Mesenchymal stem cell (in vitro differentiated cells and primary cell): ENCODE measurements at regions not wholly inside any gene's neighbourhood (a gene's known extent, or its start where the extent isn't known, plus 50 kb on each side); places are given as distances from the start of the nearest gene placed in this dataset.

Source experiments
- DNase-seq: peaks from one replicate; pipeline ENCODE4 v3.0.0-alpha.2; 2013
- H2AFZ ChIP-seq: one replicate; pipeline ENCODE4 v1.6.1; 2013; ENCODE audit warnings: low read depth, mild to moderate bottlenecking, control low read depth, inconsistent platforms, low read length, moderate library complexity
- H2AK5ac ChIP-seq: 2 replicates; pipeline ENCODE4 v1.6.1; 2013; ENCODE audit warnings: low read length, moderate library complexity, mild to moderate bottlenecking, inconsistent platforms; ENCODE audit not compliant: severe bottlenecking
- H2BK120ac ChIP-seq: one replicate; pipeline ENCODE4 v1.6.1; 2013; ENCODE audit warnings: low read depth, mild to moderate bottlenecking, inconsistent platforms, low read length, moderate library complexity
- H2BK12ac ChIP-seq, 2 experiments: one replicate each; pipeline ENCODE4 v1.6.1; 2013; ENCODE audit warnings: inconsistent platforms in 2 of 2, low read length in 2 of 2, mild to moderate bottlenecking in 2 of 2, moderate library complexity in 2 of 2, control low read depth in 1 of 2
- H2BK15ac ChIP-seq: one replicate; pipeline ENCODE4 v1.6.1; 2013; ENCODE audit warnings: mild to moderate bottlenecking, low read depth, inconsistent platforms; ENCODE audit not compliant: poor library complexity, severe bottlenecking
- H2BK5ac ChIP-seq: 2 replicates; pipeline ENCODE4 v1.6.1; 2013; ENCODE audit warnings: low read depth, mild to moderate bottlenecking, low read length, control low read depth, inconsistent platforms; ENCODE audit not compliant: poor library complexity, severe bottlenecking
- H3K14ac ChIP-seq, 2 experiments: one replicate each; pipeline ENCODE4 v1.6.1; 2013; ENCODE audit warnings: inconsistent platforms in 2 of 2, low read length in 2 of 2, control low read depth in 1 of 2, mild to moderate bottlenecking in 1 of 2, moderate library complexity in 1 of 2
- H3K18ac ChIP-seq, 2 experiments: one replicate each; pipeline ENCODE4 v1.6.1; 2013; ENCODE audit warnings: inconsistent platforms in 2 of 2, low read length in 2 of 2, control low read depth in 1 of 2, low read depth in 1 of 2, mild to moderate bottlenecking in 1 of 2
- H3K23ac ChIP-seq, 2 experiments: one replicate each; pipeline ENCODE4 v1.6.1; 2013; ENCODE audit warnings: inconsistent platforms in 2 of 2, low read length in 2 of 2, mild to moderate bottlenecking in 2 of 2, moderate library complexity in 2 of 2, control low read depth in 1 of 2
- H3K27ac ChIP-seq: 2 replicates; pipeline ENCODE4 v1.5.1; 2013; ENCODE audit warnings: mild to moderate bottlenecking, moderate library complexity, low read length, control low read depth, inconsistent platforms; ENCODE audit not compliant: poor library complexity, severe bottlenecking
- H3K27me3 ChIP-seq, 2 experiments: 2 replicates each; pipeline versions ENCODE4 v1.6.1 to v1.7.0; 2013; ENCODE audit warnings: low read length in 2 of 2, mild to moderate bottlenecking in 2 of 2, moderate library complexity in 2 of 2, control low read depth in 1 of 2, inconsistent platforms in 1 of 2; ENCODE audit not compliant: control insufficient read depth in 1 of 2, insufficient read depth in 1 of 2
- H3K36me3 ChIP-seq, 2 experiments: 2 replicates each; pipeline versions ENCODE4 v1.6.1 to v1.7.0; 2013; ENCODE audit warnings: low read length in 2 of 2, control low read depth in 1 of 2, inconsistent platforms in 1 of 2, low read depth in 1 of 2, mild to moderate bottlenecking in 1 of 2; ENCODE audit not compliant: insufficient read depth in 2 of 2, control insufficient read depth in 1 of 2
- H3K4ac ChIP-seq, 2 experiments: one replicate each; pipeline ENCODE4 v1.6.1; 2013; ENCODE audit warnings: inconsistent platforms in 2 of 2, low read length in 2 of 2, mild to moderate bottlenecking in 2 of 2, moderate library complexity in 2 of 2, control low read depth in 1 of 2, low read depth in 1 of 2
- H3K4me1 ChIP-seq: 2 replicates; pipeline ENCODE4 v1.6.1; 2013; ENCODE audit warnings: low read depth, low read length, control low read depth; ENCODE audit not compliant: control insufficient read depth, insufficient read depth
- H3K4me2 ChIP-seq: 2 replicates; pipeline ENCODE4 v1.6.1; 2013; ENCODE audit warnings: low read length, mild to moderate bottlenecking, inconsistent platforms; ENCODE audit not compliant: poor library complexity, severe bottlenecking
- H3K4me3 ChIP-seq, 2 experiments: 2 replicates each; pipeline versions ENCODE4 v1.5.1 to v1.7.0; 2013; ENCODE audit warnings: low read length in 2 of 2, mild to moderate bottlenecking in 2 of 2, control low read depth in 1 of 2, low read depth in 1 of 2; ENCODE audit not compliant: insufficient read depth in 1 of 2
- H3K79me1 ChIP-seq: replicated peaks from 2 replicates; pipeline ENCODE4 v1.6.1; 2013; ENCODE audit warnings: mild to moderate bottlenecking, control low read depth, low read length, inconsistent platforms; ENCODE audit not compliant: poor library complexity, severe bottlenecking
- H3K9ac ChIP-seq: 2 replicates; pipeline ENCODE4 v1.7.0; 2013; ENCODE audit warnings: mild to moderate bottlenecking, low read length, moderate library complexity
- H3K9me3 ChIP-seq: 2 replicates; pipeline ENCODE4 v1.7.0; 2013; ENCODE audit warnings: mild to moderate bottlenecking, low read length; ENCODE audit not compliant: control insufficient read depth
- H4K8ac ChIP-seq: one replicate; pipeline ENCODE4 v1.6.1; 2013; ENCODE audit warnings: inconsistent platforms, mild to moderate bottlenecking, low read length, moderate library complexity
- H4K91ac ChIP-seq: one replicate; pipeline ENCODE4 v1.6.1; 2013; ENCODE audit warnings: mild to moderate bottlenecking, low read length, inconsistent platforms
- WGBS: methylation state at CpG from one replicate; pipeline ENCODE4 v1.1.7; 2013; ENCODE audit warnings: mixed read lengths; 5-methylcytosine and 5-hydroxymethylcytosine counted together

DNA sequence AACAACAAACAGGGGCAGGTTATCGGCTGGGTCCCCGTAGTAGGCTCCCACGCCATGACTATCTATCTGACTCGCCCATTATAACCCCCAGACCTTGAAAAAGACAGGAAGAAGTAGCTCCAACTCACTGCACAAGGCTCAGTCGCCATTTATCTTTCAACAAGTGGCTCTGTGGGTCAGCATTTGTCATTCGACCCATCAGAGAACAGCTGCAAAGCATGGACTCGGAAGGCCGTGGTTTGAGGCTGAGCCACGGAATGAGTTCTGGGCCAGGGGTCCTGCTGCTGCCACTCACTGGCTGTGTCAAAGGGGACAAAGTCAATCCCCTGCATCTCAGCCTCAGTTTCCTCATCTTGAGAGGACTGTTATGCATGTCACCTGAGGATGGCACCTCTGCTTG lies 131.0 kb downstream of the DMRTA2 start:
- no peaks in the 10 kb centered on the region for H3K9me3 ChIP-seq
- no peak overlapping the region for H3K18ac ChIP-seq
- 65% methylated on average over 9 of the region's 9 CpGs for WGBS
- no peaks in the 10 kb centered on the region for H3K79me1 ChIP-seq
- H2BK12ac ChIP-seq = no peak overlapping the region
- no peak overlapping the region for H3K23ac ChIP-seq
- no peak overlapping the region for H3K9ac ChIP-seq
- H3K4me2 ChIP-seq = no peak overlapping the region
- H2AFZ ChIP-seq = no peak overlapping the region
- no peak overlapping the region for H3K27ac ChIP-seq
- H2BK15ac ChIP-seq = no peak overlapping the region
- no peak overlapping the region for H2BK5ac ChIP-seq
- no peak for DNase-seq
- H4K91ac ChIP-seq = no peak overlapping the region
- H3K4me3 ChIP-seq = no peak overlapping the region
- no peaks in the 10 kb centered on the region for H3K36me3 ChIP-seq
- H2BK120ac ChIP-seq = no peak overlapping the region
- no peak overlapping the region for H2AK5ac ChIP-seq
- no peak overlapping the region for H3K4ac ChIP-seq
- no peak overlapping the region for H4K8ac ChIP-seq
- no peak overlapping the region for H3K14ac ChIP-seq
- no peaks in the 10 kb centered on the region for H3K4me1 ChIP-seq
- H3K27me3 ChIP-seq = no peaks in the 10 kb centered on the region

DNA sequence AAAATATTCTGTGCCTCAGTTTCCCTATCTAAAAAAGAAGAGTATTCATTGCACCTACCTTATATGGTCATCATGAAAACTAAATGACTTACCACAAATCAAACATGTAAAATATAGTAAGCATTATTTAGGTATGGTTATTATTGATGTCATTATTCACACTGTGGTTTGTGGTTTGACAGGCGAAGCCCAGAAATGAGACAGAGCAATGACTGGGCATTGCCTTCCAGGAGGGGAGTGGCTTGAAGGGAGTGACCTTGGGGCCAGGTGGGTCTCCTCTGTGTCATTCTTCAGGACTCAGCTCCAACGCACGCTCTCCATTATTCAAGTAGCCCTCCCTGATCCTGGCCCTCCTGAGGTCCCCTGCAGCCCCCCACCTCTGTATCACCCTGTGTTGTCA lies 133.7 kb downstream of the DMRTA2 start:
- H2AFZ ChIP-seq = no peak overlapping the region
- H3K4me1 ChIP-seq = no peaks in the 10 kb centered on the region
- no peak overlapping the region for H3K9ac ChIP-seq
- H2AK5ac ChIP-seq = no peak overlapping the region
- no peak overlapping the region for H3K4me3 ChIP-seq
- H2BK15ac ChIP-seq = no peak overlapping the region
- H4K8ac ChIP-seq = no peak overlapping the region
- H4K91ac ChIP-seq = no peak overlapping the region
- H3K4ac ChIP-seq = no peak overlapping the region
- H3K23ac ChIP-seq = no peak overlapping the region
- H2BK5ac ChIP-seq = no peak overlapping the region
- H3K79me1 ChIP-seq = no peaks in the 10 kb centered on the region
- no peak overlapping the region for H2BK12ac ChIP-seq
- H3K36me3 ChIP-seq = no peaks in the 10 kb centered on the region
- H3K4me2 ChIP-seq = no peak overlapping the region
- DNase-seq = no peak
- no peak overlapping the region for H3K14ac ChIP-seq
- H3K27me3 ChIP-seq = peaks cover 0 to 4% of the 10 kb centered on the region in 2 experiments
- no peak overlapping the region for H3K27ac ChIP-seq
- no peak overlapping the region for H2BK120ac ChIP-seq
- H3K9me3 ChIP-seq = no peaks in the 10 kb centered on the region
- whole genome bisulfite sequencing = 86% methylated on average over 3 of the region's 3 CpGs
- no peak overlapping the region for H3K18ac ChIP-seq

DNA sequence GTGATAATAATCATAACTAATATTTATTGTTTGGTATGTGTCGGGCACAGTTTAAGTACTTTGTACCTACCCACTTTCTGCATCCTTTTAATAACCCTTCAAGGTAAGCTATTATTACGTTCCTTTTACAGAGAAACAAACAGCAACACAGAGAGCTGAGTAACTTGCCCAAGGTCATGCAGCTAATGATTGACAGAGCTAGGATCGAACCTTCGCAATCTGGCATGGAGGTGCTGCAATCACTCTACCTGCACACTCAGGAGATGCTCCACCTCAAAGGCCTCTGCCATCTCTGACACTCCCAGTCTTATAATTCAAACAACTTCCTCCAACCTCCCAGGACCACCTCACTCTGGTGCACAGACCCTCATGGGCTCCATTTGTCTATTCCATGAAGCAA lies 137.2 kb downstream of the DMRTA2 start:
- 75% methylated on average over 4 of the region's 4 CpGs for WGBS
- Histone ChIP-seq H2AK5ac (no peak overlapping the region), H2BK120ac (no peak overlapping the region), H3K36me3 (no peaks in the 10 kb centered on the region), H3K4me2 (no peak overlapping the region), H2BK5ac (no peak overlapping the region), H3K4me3 (no peak overlapping the region), H3K9ac (no peak overlapping the region), H3K23ac (no peak overlapping the region), H3K14ac (no peak overlapping the region), H3K9me3 (no peaks in the 10 kb centered on the region), H3K27ac (no peak overlapping the region), H3K4me1 (no peaks in the 10 kb centered on the region), H3K18ac (no peak overlapping the region), H2BK15ac (no peak overlapping the region), H2AFZ (no peak overlapping the region), H4K91ac (no peak overlapping the region), H3K79me1 (no peaks in the 10 kb centered on the region), H3K27me3 (peaks cover 0 to 4% of the 10 kb centered on the region in 2 experiments), H4K8ac (no peak overlapping the region), H2BK12ac (no peak overlapping the region), H3K4ac (no peak overlapping the region)
- DNase-seq = no peak

DNA sequence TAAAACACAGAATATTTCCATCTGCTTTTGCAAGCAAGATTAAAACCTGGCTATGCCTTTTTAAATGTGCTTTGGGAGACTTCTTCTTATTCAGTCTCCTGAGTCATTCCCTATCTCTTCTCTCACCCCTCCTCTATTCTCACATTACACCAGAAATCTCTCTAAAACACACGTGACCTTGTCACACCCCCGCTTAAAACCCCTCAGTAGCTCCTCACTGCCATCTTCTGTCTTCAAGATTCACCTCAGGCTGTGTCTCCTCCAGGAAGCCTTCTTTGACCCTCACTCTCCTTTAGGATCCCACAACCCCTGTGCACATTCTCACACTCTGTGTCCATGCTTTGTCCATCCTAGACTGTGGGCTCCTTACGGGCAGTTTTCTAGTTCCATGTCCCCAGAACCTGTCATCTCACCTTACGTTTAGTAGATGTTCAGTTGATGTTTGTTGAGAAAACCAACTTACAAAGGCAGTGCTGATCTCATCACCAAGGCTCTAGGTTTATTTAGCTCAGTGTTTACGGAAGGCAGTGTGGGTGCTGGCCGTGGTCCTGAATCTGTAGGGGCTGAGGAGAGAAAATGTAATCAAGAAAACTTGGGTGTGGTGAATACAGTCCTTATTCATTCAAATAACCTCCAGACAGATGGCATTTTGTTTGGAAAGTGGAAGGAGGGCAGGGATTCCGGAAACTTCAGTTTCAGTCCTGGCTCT lies 143.5 kb downstream of the DMRTA2 start:
- H3K23ac ChIP-seq = no peak overlapping the region
- no peak overlapping the region for H2BK120ac ChIP-seq
- no peaks in the 10 kb centered on the region for H3K36me3 ChIP-seq
- no peak overlapping the region for H4K8ac ChIP-seq
- no peak overlapping the region for H2AFZ ChIP-seq
- no peak overlapping the region for H3K4ac ChIP-seq
- no peaks in the 10 kb centered on the region for H3K79me1 ChIP-seq
- no peaks in the 10 kb centered on the region for H3K9me3 ChIP-seq
- H3K4me1 ChIP-seq = no peaks in the 10 kb centered on the region
- no peak overlapping the region for H3K4me2 ChIP-seq
- H2AK5ac ChIP-seq = no peak overlapping the region
- WGBS = 39% methylated on average over 5 of the region's 7 CpGs
- H3K9ac ChIP-seq = no peak overlapping the region
- H3K4me3 ChIP-seq = no peak overlapping the region
- no peak overlapping the region for H2BK15ac ChIP-seq
- DNase-seq = no peak
- H2BK5ac ChIP-seq = no peak overlapping the region
- no peak overlapping the region for H3K27ac ChIP-seq
- peaks cover 0 to 19% of the 10 kb centered on the region in 2 experiments for H3K27me3 ChIP-seq
- no peak overlapping the region for H3K18ac ChIP-seq
- H3K14ac ChIP-seq = no peak overlapping the region
- no peak overlapping the region for H4K91ac ChIP-seq
- no peak overlapping the region for H2BK12ac ChIP-seq
